Loucy (cell line): ENCODE measurements at regions not wholly inside any gene's neighbourhood (a gene's known extent, or its start where the extent isn't known, plus 50 kb on each side); places are given as distances from the start of the nearest gene placed in this dataset.

Source experiments
- H2AFZ ChIP-seq: fragments of 200-600 bp; sonication (generic); 2 replicates; pipeline ENCODE4 v1.6.0; 2016; ENCODE audit warnings: antibody characterized with exemption, mild to moderate bottlenecking, low read length, moderate library complexity
- H3F3A ChIP-seq: fragments of 200-600 bp; 2 replicates; pipeline ENCODE4 v1.6.0; 2016; ENCODE audit warnings: antibody characterized with exemption, low read depth, mild to moderate bottlenecking
- H3K27me3 ChIP-seq: fragments of 200-600 bp; sonication (generic); 2 replicates; pipeline ENCODE4 v1.6.1; 2014; ENCODE audit warnings: low read length, mild to moderate bottlenecking; ENCODE audit not compliant: insufficient read depth, poor library complexity, severe bottlenecking
- H3K36me3 ChIP-seq: fragments of 200-600 bp; sonication (generic); 2 replicates; pipeline ENCODE4 v1.6.1; 2016; ENCODE audit warnings: low read length; ENCODE audit not compliant: insufficient read depth
- H3K4me1 ChIP-seq: fragments of 200-600 bp; sonication (generic); 2 replicates; pipeline ENCODE4 v1.5.1; 2014; ENCODE audit warnings: low read length, mild to moderate bottlenecking; ENCODE audit not compliant: insufficient read depth, poor library complexity, severe bottlenecking
- H3K4me2 ChIP-seq: fragments of 200-600 bp; sonication (generic); 2 replicates; pipeline ENCODE4 v1.6.0; 2014; ENCODE audit warnings: antibody characterized with exemption, low read length, low read depth, mild to moderate bottlenecking; ENCODE audit not compliant: poor library complexity, severe bottlenecking
- H3K4me3 ChIP-seq: fragments of 200-600 bp; sonication (generic); 2 replicates; pipeline ENCODE4 v1.5.1; 2014; ENCODE audit warnings: low read length, mild to moderate bottlenecking, mixed read lengths; ENCODE audit not compliant: poor library complexity, severe bottlenecking
- H3K79me2 ChIP-seq: fragments of 200-600 bp; sonication (generic); 2 replicates; pipeline ENCODE4 v1.6.1; 2014; ENCODE audit warnings: low read length; ENCODE audit not compliant: insufficient read depth
- H3K9ac ChIP-seq: fragments of 200-600 bp; sonication (generic); 2 replicates; pipeline ENCODE4 v1.6.0; 2014; ENCODE audit warnings: mild to moderate bottlenecking, low read depth, low read length, moderate library complexity; ENCODE audit not compliant: poor library complexity, severe bottlenecking
- H3K9me2 ChIP-seq: fragments of 200-600 bp; sonication (generic); replicated peaks from 2 replicates; pipeline ENCODE4 v1.6.1; 2016; ENCODE audit warnings: low read depth, low read length, mixed read lengths
- H3K9me3 ChIP-seq: fragments of 200-600 bp; sonication (generic); 2 replicates; pipeline ENCODE4 v1.6.1; 2014; ENCODE audit warnings: mild to moderate bottlenecking, antibody characterized with exemption, low read length, low read depth; ENCODE audit not compliant: insufficient read depth
- H4K20me1 ChIP-seq: fragments of 200-600 bp; sonication (generic); 2 replicates; pipeline ENCODE4 v1.6.0; 2014; ENCODE audit warnings: antibody characterized with exemption, low read length, mild to moderate bottlenecking; ENCODE audit not compliant: insufficient read depth, poor library complexity, severe bottlenecking
- EZH2phosphoT487 ChIP-seq: fragments of 200-600 bp; IDR thresholded peaks from 2 replicates; pipeline ENCODE4 v1.6.1; 2018; ENCODE audit warnings: antibody characterized with exemption, mild to moderate bottlenecking, moderate library complexity, borderline replicate concordance
- TF ChIP-seq, protein P1 (sequence below): fragments of 200-600 bp; sonication (generic); conservative IDR thresholded peaks from 2 replicates; pipeline ENCODE4 v1.5.1; 2014; ENCODE audit warnings: mild to moderate bottlenecking, antibody characterized with exemption, low read length

GRCh38 chr6:132143258-132143657 is 192.1 kb upstream of the CCN2 start:
- Histone ChIP-seq H3K79me2 (no peaks in the 10 kb centered on the region), H3F3A (no peaks in the 10 kb centered on the region), H3K4me1 (peaks cover 37% of the 10 kb centered on the region), H3K9ac (no peak overlapping the region), H3K4me3 (no peak overlapping the region), H3K4me2 (no peak overlapping the region), H3K9me2 (no peaks in the 10 kb centered on the region), H3K36me3 (no peaks in the 10 kb centered on the region), H3K27me3 (no peaks in the 10 kb centered on the region), H2AFZ (peak overlapping the region; percentile 4; the same call in 1 of the 2 replicates), H4K20me1 (no peaks in the 10 kb centered on the region), H3K9me3 (no peaks in the 10 kb centered on the region)
- no peak for TF ChIP-seq EZH2phosphoT487
- TF ChIP-seq, protein P1, sequence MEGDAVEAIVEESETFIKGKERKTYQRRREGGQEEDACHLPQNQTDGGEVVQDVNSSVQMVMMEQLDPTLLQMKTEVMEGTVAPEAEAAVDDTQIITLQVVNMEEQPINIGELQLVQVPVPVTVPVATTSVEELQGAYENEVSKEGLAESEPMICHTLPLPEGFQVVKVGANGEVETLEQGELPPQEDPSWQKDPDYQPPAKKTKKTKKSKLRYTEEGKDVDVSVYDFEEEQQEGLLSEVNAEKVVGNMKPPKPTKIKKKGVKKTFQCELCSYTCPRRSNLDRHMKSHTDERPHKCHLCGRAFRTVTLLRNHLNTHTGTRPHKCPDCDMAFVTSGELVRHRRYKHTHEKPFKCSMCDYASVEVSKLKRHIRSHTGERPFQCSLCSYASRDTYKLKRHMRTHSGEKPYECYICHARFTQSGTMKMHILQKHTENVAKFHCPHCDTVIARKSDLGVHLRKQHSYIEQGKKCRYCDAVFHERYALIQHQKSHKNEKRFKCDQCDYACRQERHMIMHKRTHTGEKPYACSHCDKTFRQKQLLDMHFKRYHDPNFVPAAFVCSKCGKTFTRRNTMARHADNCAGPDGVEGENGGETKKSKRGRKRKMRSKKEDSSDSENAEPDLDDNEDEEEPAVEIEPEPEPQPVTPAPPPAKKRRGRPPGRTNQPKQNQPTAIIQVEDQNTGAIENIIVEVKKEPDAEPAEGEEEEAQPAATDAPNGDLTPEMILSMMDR = peak; percentile 15; the same call in 1 of the 2 replicates

DNA sequence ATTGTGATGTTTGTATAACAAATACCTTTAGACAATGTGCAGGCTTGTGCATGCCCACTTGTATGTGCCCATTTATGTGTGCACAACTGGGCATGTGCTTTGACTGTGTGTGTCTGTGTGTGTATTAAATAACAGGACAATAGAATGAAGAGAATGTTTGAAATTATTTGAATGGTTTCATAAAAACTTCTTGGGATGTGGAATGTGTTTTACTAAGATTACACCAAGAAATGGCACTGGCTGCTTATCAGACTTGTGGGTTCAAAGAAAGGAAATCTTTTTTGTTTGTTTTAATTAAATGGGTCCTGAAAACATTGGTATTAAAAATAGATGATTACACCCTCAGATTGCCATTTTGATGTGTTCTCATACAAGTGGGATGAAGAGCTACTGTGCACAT is 191.6 kb upstream of the CCN2 start:
- Histone ChIP-seq H4K20me1 (no peaks in the 10 kb centered on the region), H2AFZ (peak overlapping the region; percentile 4; the same call in 1 of the 2 replicates), H3K27me3 (no peaks in the 10 kb centered on the region), H3K9ac (no peak overlapping the region), H3K9me2 (no peaks in the 10 kb centered on the region), H3K4me2 (no peak overlapping the region), H3F3A (no peaks in the 10 kb centered on the region), H3K9me3 (no peaks in the 10 kb centered on the region), H3K4me1 (peaks cover 37% of the 10 kb centered on the region), H3K4me3 (no peak overlapping the region), H3K79me2 (no peaks in the 10 kb centered on the region), H3K36me3 (no peaks in the 10 kb centered on the region)
- TF ChIP-seq, protein P1 = no peak
- no peak for TF ChIP-seq EZH2phosphoT487

DNA sequence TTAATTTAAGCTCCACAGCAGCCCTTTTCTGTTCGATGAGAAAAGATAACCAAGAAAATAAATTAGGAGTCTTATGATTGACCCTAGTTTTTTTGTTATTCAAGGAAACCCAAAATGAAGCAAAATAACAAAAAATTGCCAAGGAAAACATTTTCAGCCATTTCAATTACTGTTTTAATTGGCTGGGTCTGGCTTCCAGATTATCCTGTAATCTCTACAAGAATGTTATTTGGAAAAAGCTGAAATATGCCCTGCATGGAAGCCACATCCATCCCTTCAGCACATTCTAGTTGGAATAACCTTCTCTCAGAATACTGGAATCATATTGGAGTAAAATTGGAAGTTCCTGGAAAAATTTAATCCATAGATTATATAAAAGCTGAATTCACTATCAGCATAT is 191.1 kb upstream of the CCN2 start:
- H4K20me1 ChIP-seq = no peaks in the 10 kb centered on the region
- H3K4me2 ChIP-seq = no peak overlapping the region
- TF ChIP-seq, protein P1 = no peak
- TF ChIP-seq EZH2phosphoT487 = no peak
- no peaks in the 10 kb centered on the region for H3F3A ChIP-seq
- no peaks in the 10 kb centered on the region for H3K9me2 ChIP-seq
- H3K4me1 ChIP-seq = peaks cover 34% of the 10 kb centered on the region
- no peaks in the 10 kb centered on the region for H3K27me3 ChIP-seq
- H3K9ac ChIP-seq = no peak overlapping the region
- no peak overlapping the region for H3K4me3 ChIP-seq
- no peaks in the 10 kb centered on the region for H3K79me2 ChIP-seq
- H3K9me3 ChIP-seq = no peaks in the 10 kb centered on the region
- H3K36me3 ChIP-seq = no peaks in the 10 kb centered on the region
- H2AFZ ChIP-seq = no peak overlapping the region
